Loucy (cell line): ENCODE measurements at regions not wholly inside any gene's neighbourhood (a gene's known extent, or its start where the extent isn't known, plus 50 kb on each side); places are given as distances from the start of the nearest gene placed in this dataset.

Experiments
- CTCF ChIP-seq: fragments of 200-600 bp; sonication (generic); conservative IDR thresholded peaks from 2 replicates; pipeline ENCODE4 v1.5.1; 2014; ENCODE audit warnings: mild to moderate bottlenecking, antibody characterized with exemption, low read length
- EZH2phosphoT487 ChIP-seq: fragments of 200-600 bp; IDR thresholded peaks from 2 replicates; pipeline ENCODE4 v1.6.1; 2018; ENCODE audit warnings: antibody characterized with exemption, mild to moderate bottlenecking, moderate library complexity, borderline replicate concordance

- no peak for TF ChIP-seq CTCF
- TF ChIP-seq EZH2phosphoT487: no peak
Measured at GRCh38 chr14:49478784-49479183, 107.4 kb downstream of the RPS29 start.
